Mesenchymal stem cell (in vitro differentiated cells and primary cell): ENCODE measurements at regions not wholly inside any gene's neighbourhood (a gene's known extent, or its start where the extent isn't known, plus 50 kb on each side); places are given as distances from the start of the nearest gene placed in this dataset.

Source experiments
- DNase-seq: peaks from one replicate; pipeline ENCODE4 v3.0.0-alpha.2; 2013
- H2AFZ ChIP-seq: one replicate; pipeline ENCODE4 v1.6.1; 2013; ENCODE audit warnings: low read depth, mild to moderate bottlenecking, control low read depth, inconsistent platforms, low read length, moderate library complexity
- H2AK5ac ChIP-seq: 2 replicates; pipeline ENCODE4 v1.6.1; 2013; ENCODE audit warnings: low read length, moderate library complexity, mild to moderate bottlenecking, inconsistent platforms; ENCODE audit not compliant: severe bottlenecking
- H2BK120ac ChIP-seq: one replicate; pipeline ENCODE4 v1.6.1; 2013; ENCODE audit warnings: low read depth, mild to moderate bottlenecking, inconsistent platforms, low read length, moderate library complexity
- H2BK12ac ChIP-seq, 2 experiments: one replicate each; pipeline ENCODE4 v1.6.1; 2013; ENCODE audit warnings: inconsistent platforms in 2 of 2, low read length in 2 of 2, mild to moderate bottlenecking in 2 of 2, moderate library complexity in 2 of 2, control low read depth in 1 of 2
- H2BK15ac ChIP-seq: one replicate; pipeline ENCODE4 v1.6.1; 2013; ENCODE audit warnings: mild to moderate bottlenecking, low read depth, inconsistent platforms; ENCODE audit not compliant: poor library complexity, severe bottlenecking
- H2BK5ac ChIP-seq: 2 replicates; pipeline ENCODE4 v1.6.1; 2013; ENCODE audit warnings: low read depth, mild to moderate bottlenecking, low read length, control low read depth, inconsistent platforms; ENCODE audit not compliant: poor library complexity, severe bottlenecking
- H3K14ac ChIP-seq, 2 experiments: one replicate each; pipeline ENCODE4 v1.6.1; 2013; ENCODE audit warnings: inconsistent platforms in 2 of 2, low read length in 2 of 2, control low read depth in 1 of 2, mild to moderate bottlenecking in 1 of 2, moderate library complexity in 1 of 2
- H3K18ac ChIP-seq, 2 experiments: one replicate each; pipeline ENCODE4 v1.6.1; 2013; ENCODE audit warnings: inconsistent platforms in 2 of 2, low read length in 2 of 2, control low read depth in 1 of 2, low read depth in 1 of 2, mild to moderate bottlenecking in 1 of 2
- H3K23ac ChIP-seq, 2 experiments: one replicate each; pipeline ENCODE4 v1.6.1; 2013; ENCODE audit warnings: inconsistent platforms in 2 of 2, low read length in 2 of 2, mild to moderate bottlenecking in 2 of 2, moderate library complexity in 2 of 2, control low read depth in 1 of 2
- H3K27ac ChIP-seq: 2 replicates; pipeline ENCODE4 v1.5.1; 2013; ENCODE audit warnings: mild to moderate bottlenecking, moderate library complexity, low read length, control low read depth, inconsistent platforms; ENCODE audit not compliant: poor library complexity, severe bottlenecking
- H3K27me3 ChIP-seq, 2 experiments: 2 replicates each; pipeline versions ENCODE4 v1.6.1 to v1.7.0; 2013; ENCODE audit warnings: low read length in 2 of 2, mild to moderate bottlenecking in 2 of 2, moderate library complexity in 2 of 2, control low read depth in 1 of 2, inconsistent platforms in 1 of 2; ENCODE audit not compliant: control insufficient read depth in 1 of 2, insufficient read depth in 1 of 2
- H3K36me3 ChIP-seq, 2 experiments: 2 replicates each; pipeline versions ENCODE4 v1.6.1 to v1.7.0; 2013; ENCODE audit warnings: low read length in 2 of 2, control low read depth in 1 of 2, inconsistent platforms in 1 of 2, low read depth in 1 of 2, mild to moderate bottlenecking in 1 of 2; ENCODE audit not compliant: insufficient read depth in 2 of 2, control insufficient read depth in 1 of 2
- H3K4ac ChIP-seq, 2 experiments: one replicate each; pipeline ENCODE4 v1.6.1; 2013; ENCODE audit warnings: inconsistent platforms in 2 of 2, low read length in 2 of 2, mild to moderate bottlenecking in 2 of 2, moderate library complexity in 2 of 2, control low read depth in 1 of 2, low read depth in 1 of 2
- H3K4me1 ChIP-seq: 2 replicates; pipeline ENCODE4 v1.6.1; 2013; ENCODE audit warnings: low read depth, low read length, control low read depth; ENCODE audit not compliant: control insufficient read depth, insufficient read depth
- H3K4me2 ChIP-seq: 2 replicates; pipeline ENCODE4 v1.6.1; 2013; ENCODE audit warnings: low read length, mild to moderate bottlenecking, inconsistent platforms; ENCODE audit not compliant: poor library complexity, severe bottlenecking
- H3K4me3 ChIP-seq, 2 experiments: 2 replicates each; pipeline versions ENCODE4 v1.5.1 to v1.7.0; 2013; ENCODE audit warnings: low read length in 2 of 2, mild to moderate bottlenecking in 2 of 2, control low read depth in 1 of 2, low read depth in 1 of 2; ENCODE audit not compliant: insufficient read depth in 1 of 2
- H3K79me1 ChIP-seq: replicated peaks from 2 replicates; pipeline ENCODE4 v1.6.1; 2013; ENCODE audit warnings: mild to moderate bottlenecking, control low read depth, low read length, inconsistent platforms; ENCODE audit not compliant: poor library complexity, severe bottlenecking
- H3K9ac ChIP-seq: 2 replicates; pipeline ENCODE4 v1.7.0; 2013; ENCODE audit warnings: mild to moderate bottlenecking, low read length, moderate library complexity
- H3K9me3 ChIP-seq: 2 replicates; pipeline ENCODE4 v1.7.0; 2013; ENCODE audit warnings: mild to moderate bottlenecking, low read length; ENCODE audit not compliant: control insufficient read depth
- H4K8ac ChIP-seq: one replicate; pipeline ENCODE4 v1.6.1; 2013; ENCODE audit warnings: inconsistent platforms, mild to moderate bottlenecking, low read length, moderate library complexity
- H4K91ac ChIP-seq: one replicate; pipeline ENCODE4 v1.6.1; 2013; ENCODE audit warnings: mild to moderate bottlenecking, low read length, inconsistent platforms
- WGBS: methylation state at CpG from one replicate; pipeline ENCODE4 v1.1.7; 2013; ENCODE audit warnings: mixed read lengths; 5-methylcytosine and 5-hydroxymethylcytosine counted together

- H3K4me3 ChIP-seq = no peak overlapping the region
- no peak overlapping the region for H3K27ac ChIP-seq
- H2BK12ac ChIP-seq = no peak overlapping the region
- WGBS = 71% methylated on average over 2 of the region's 4 CpGs
- no peaks in the 10 kb centered on the region for H3K27me3 ChIP-seq
- H3K4me2 ChIP-seq = no peak overlapping the region
- H2BK5ac ChIP-seq = no peak overlapping the region
- no peak overlapping the region for H2AFZ ChIP-seq
- H3K9ac ChIP-seq = no peak overlapping the region
- H3K14ac ChIP-seq = no peak overlapping the region
- H3K4me1 ChIP-seq = no peaks in the 10 kb centered on the region
- H3K4ac ChIP-seq = no peak overlapping the region
- no peak overlapping the region for H2BK15ac ChIP-seq
- DNase-seq = no peak
- H2BK120ac ChIP-seq = no peak overlapping the region
- no peak overlapping the region for H2AK5ac ChIP-seq
- H4K91ac ChIP-seq = no peak overlapping the region
- no peak overlapping the region for H4K8ac ChIP-seq
- no peaks in the 10 kb centered on the region for H3K79me1 ChIP-seq
- no peaks in the 10 kb centered on the region for H3K36me3 ChIP-seq
- no peak overlapping the region for H3K23ac ChIP-seq
- H3K18ac ChIP-seq = no peak overlapping the region
- H3K9me3 ChIP-seq = no peaks in the 10 kb centered on the region
Measured at GRCh38 chr7:114755856-114756255, 166.0 kb upstream of the MDFIC start.

GRCh38 chr7:114758661-114759227, 163.2 kb upstream of the MDFIC start:
- H3K9me3 ChIP-seq = no peaks in the 10 kb centered on the region
- WGBS = 75% methylated on average over 3 of the region's 4 CpGs
- H3K4me3 ChIP-seq = no peak overlapping the region
- no peaks in the 10 kb centered on the region for H3K36me3 ChIP-seq
- H2AFZ ChIP-seq = no peak overlapping the region
- H3K4me1 ChIP-seq = no peaks in the 10 kb centered on the region
- no peak overlapping the region for H2BK15ac ChIP-seq
- H3K27me3 ChIP-seq = no peaks in the 10 kb centered on the region
- H2BK120ac ChIP-seq = no peak overlapping the region
- no peak overlapping the region for H2AK5ac ChIP-seq
- H2BK5ac ChIP-seq = no peak overlapping the region
- H3K27ac ChIP-seq = no peak overlapping the region
- no peak overlapping the region for H3K23ac ChIP-seq
- H4K91ac ChIP-seq = no peak overlapping the region
- no peak for DNase-seq
- no peaks in the 10 kb centered on the region for H3K79me1 ChIP-seq
- H3K9ac ChIP-seq = no peak overlapping the region
- H2BK12ac ChIP-seq = no peak overlapping the region
- H3K4ac ChIP-seq = no peak overlapping the region
- no peak overlapping the region for H3K18ac ChIP-seq
- H3K4me2 ChIP-seq = no peak overlapping the region
- no peak overlapping the region for H3K14ac ChIP-seq
- no peak overlapping the region for H4K8ac ChIP-seq

- Histone ChIP-seq H3K9ac (no peak overlapping the region), H3K14ac (no peak overlapping the region), H3K9me3 (no peaks in the 10 kb centered on the region), H4K8ac (no peak overlapping the region), H3K4me1 (no peaks in the 10 kb centered on the region), H2AFZ (no peak overlapping the region), H3K4me3 (no peak overlapping the region), H4K91ac (no peak overlapping the region), H3K27ac (no peak overlapping the region), H2BK5ac (no peak overlapping the region), H2BK120ac (no peak overlapping the region), H3K23ac (no peak overlapping the region), H3K4ac (no peak overlapping the region), H3K36me3 (no peaks in the 10 kb centered on the region), H3K79me1 (no peaks in the 10 kb centered on the region), H2BK15ac (no peak overlapping the region), H2AK5ac (no peak overlapping the region), H2BK12ac (no peak overlapping the region), H3K4me2 (no peak overlapping the region), H3K18ac (no peak overlapping the region), H3K27me3 (no peaks in the 10 kb centered on the region)
- DNase-seq = no peak
- whole genome bisulfite sequencing = 98% methylated on average over 2 of the region's 2 CpGs
Measured at GRCh38 chr7:114759347-114760062, 162.4 kb upstream of the MDFIC start.

- Histone ChIP-seq H3K9ac (no peak overlapping the region), H3K27me3 (no peaks in the 10 kb centered on the region), H3K36me3 (no peaks in the 10 kb centered on the region), H2BK5ac (no peak overlapping the region), H3K27ac (no peak overlapping the region), H3K4me3 (no peak overlapping the region), H3K9me3 (no peaks in the 10 kb centered on the region), H4K8ac (no peak overlapping the region), H3K18ac (no peak overlapping the region), H3K14ac (no peak overlapping the region), H2BK120ac (no peak overlapping the region), H2AFZ (no peak overlapping the region), H2BK12ac (no peak overlapping the region), H3K4ac (no peak overlapping the region), H2BK15ac (no peak overlapping the region), H3K4me2 (no peak overlapping the region), H2AK5ac (no peak overlapping the region), H4K91ac (no peak overlapping the region), H3K79me1 (no peaks in the 10 kb centered on the region), H3K23ac (no peak overlapping the region), H3K4me1 (no peaks in the 10 kb centered on the region)
- WGBS = 100% methylated on average over 1 of the region's 2 CpGs
- no peak for DNase-seq
Measured at GRCh38 chr7:114760477-114760876, 161.4 kb upstream of the MDFIC start.
